ENCODE measurements at regions not wholly inside any gene's neighbourhood (a gene's known extent, or its start where the extent isn't known, plus 50 kb on each side); places are given as distances from the start of the nearest gene placed in this dataset.
"Not testable (repeated sequence)": the region's sequence is repeated elsewhere in the genome, so short reads cannot be mapped to it uniquely, and the experiment has no call there.

DNA sequence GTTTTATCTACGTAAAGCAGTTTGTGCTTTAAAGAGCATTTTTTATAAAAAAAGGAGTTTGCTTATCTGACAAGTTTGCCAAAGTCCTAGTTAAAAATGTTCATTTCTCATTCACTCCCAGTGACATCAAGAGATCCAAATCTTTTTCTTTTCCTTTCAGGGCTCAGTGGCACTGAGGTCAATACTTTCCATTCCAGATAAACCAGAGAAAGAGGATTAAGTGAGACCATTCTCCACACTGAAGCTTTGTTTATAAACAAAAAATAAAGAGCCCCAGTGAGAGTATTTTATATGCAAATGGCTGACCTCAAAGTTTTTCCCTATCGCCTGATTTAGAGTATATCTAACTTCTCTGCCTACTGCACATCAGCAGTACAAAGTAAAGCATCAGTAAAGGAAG lies 199.8 kb downstream of the ALG10B start:
- no peak for DNase-seq
- intact Hi-C loops (cut with DNase I; ENCODE audit: low total_unique reads): no loop called here
- H3K4me3 ChIP-seq: no peak overlapping the region
- H3K36me3 ChIP-seq: no peaks in the 10 kb centered on the region
- no peaks in the 10 kb centered on the region for H3K27me3 ChIP-seq (replicated peaks in 1 of 7)
- WGBS, 5 donors: 42 to 71% (median 62%) methylated on average over 2 of the region's 2 CpGs
- H3K4me1 ChIP-seq: peaks cover 0 to 6% (median 0%) of the 10 kb centered on the region in 6 donors
- peaks cover 0 to 16% (median 2%) of the 10 kb centered on the region in 8 donors for H3K9me3 ChIP-seq
- H3K27ac ChIP-seq: peak overlapping the region in 5 of 8 donors; percentile 22 to 59 (median 51)
- TF ChIP-seq POLR2AphosphoS5 (IDR thresholded peaks at IDR 0.05) (no peak), POLR2A (IDR thresholded peaks at IDR 0.05) (no peak)
- TF ChIP-seq, protein P1, sequence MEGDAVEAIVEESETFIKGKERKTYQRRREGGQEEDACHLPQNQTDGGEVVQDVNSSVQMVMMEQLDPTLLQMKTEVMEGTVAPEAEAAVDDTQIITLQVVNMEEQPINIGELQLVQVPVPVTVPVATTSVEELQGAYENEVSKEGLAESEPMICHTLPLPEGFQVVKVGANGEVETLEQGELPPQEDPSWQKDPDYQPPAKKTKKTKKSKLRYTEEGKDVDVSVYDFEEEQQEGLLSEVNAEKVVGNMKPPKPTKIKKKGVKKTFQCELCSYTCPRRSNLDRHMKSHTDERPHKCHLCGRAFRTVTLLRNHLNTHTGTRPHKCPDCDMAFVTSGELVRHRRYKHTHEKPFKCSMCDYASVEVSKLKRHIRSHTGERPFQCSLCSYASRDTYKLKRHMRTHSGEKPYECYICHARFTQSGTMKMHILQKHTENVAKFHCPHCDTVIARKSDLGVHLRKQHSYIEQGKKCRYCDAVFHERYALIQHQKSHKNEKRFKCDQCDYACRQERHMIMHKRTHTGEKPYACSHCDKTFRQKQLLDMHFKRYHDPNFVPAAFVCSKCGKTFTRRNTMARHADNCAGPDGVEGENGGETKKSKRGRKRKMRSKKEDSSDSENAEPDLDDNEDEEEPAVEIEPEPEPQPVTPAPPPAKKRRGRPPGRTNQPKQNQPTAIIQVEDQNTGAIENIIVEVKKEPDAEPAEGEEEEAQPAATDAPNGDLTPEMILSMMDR (IDR thresholded peaks at IDR 0.05 in 8 of 11, conservative IDR thresholded peaks at IDR 0.05 in 3 of 11): no peak

DNA sequence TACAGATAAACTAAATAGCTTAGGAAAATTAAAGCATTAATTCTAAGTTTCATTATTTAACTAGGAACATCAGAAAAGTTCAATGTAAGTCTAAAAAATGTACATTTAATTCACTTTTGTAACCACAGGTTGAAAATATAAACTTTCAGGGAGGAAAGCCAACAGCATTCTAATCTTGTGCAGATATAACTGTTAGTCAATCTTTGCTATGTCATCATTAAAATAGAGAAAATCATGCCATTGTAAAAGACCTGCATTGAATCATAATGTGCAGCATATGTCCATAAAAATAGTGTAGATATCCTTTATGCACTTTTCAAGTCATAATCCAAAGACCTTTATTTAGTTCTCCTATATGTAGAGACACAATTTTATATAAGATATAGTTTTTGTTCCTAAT lies 207.3 kb downstream of the ALG10B start:
- DNase-seq: no peak
- Histone ChIP-seq H3K4me1 (no peaks in the 10 kb centered on the region), H3K27ac (no peak overlapping the region), H3K4me3 (no peak overlapping the region), H3K27me3 (replicated peaks in 1 of 7) (no peaks in the 10 kb centered on the region), H3K9me3 (peaks cover 0 to 2% (median 0%) of the 10 kb centered on the region in 8 donors), H3K36me3 (no peaks in the 10 kb centered on the region)
- no peak for TF ChIP-seq POLR2AphosphoS5 (IDR thresholded peaks at IDR 0.05)
- no peak for TF ChIP-seq POLR2A (IDR thresholded peaks at IDR 0.05)
- TF ChIP-seq, protein P1 (IDR thresholded peaks at IDR 0.05 in 8 of 11, conservative IDR thresholded peaks at IDR 0.05 in 3 of 11): no peak
- intact Hi-C loops (cut with DNase I; ENCODE audit: low total_unique reads): no loop called here

- WGBS, 5 donors: 67 to 82% (median 72%) methylated on average over 4 of the region's 4 CpGs
- no peaks in the 10 kb centered on the region for H3K36me3 ChIP-seq
- intact Hi-C loops (cut with DNase I; ENCODE audit: low total_unique reads): no loop called here
- TF ChIP-seq POLR2AphosphoS5 (IDR thresholded peaks at IDR 0.05) (no peak), POLR2A (IDR thresholded peaks at IDR 0.05) (no peak)
- TF ChIP-seq, protein P1 (IDR thresholded peaks at IDR 0.05 in 8 of 11, conservative IDR thresholded peaks at IDR 0.05 in 3 of 11): no peak
- H3K4me3 ChIP-seq: no peak overlapping the region
- no peak overlapping the region for H3K27ac ChIP-seq
- H3K9me3 ChIP-seq: peaks cover 0 to 11% (median 0%) of the 10 kb centered on the region in 8 donors
- H3K4me1 ChIP-seq: no peaks in the 10 kb centered on the region
- DNase-seq: no peak
- H3K27me3 ChIP-seq (replicated peaks in 1 of 7): no peaks in the 10 kb centered on the region
Measured at GRCh38 chr12:38527631-38528030, 211.1 kb downstream of the ALG10B start.

DNA sequence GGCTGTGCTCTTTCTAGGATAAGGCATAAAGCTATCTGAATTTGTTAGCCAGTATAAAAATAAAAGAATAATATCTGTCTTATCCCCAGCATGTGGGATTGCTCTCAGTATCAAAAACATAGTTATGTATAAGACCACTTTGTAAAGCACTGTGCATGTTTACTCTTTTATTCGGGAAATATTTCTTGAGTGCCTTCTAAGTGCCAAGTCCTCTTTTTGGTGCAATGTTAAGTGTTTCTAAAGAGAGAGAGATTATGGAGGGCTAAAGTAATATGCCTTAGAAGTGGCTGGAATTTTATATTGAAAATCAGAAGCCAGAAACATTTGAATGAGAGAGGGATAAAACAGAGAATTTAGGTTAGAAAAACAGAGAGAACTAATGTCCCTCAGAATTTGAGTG lies 212.0 kb downstream of the ALG10B start:
- TF ChIP-seq, protein P1 (IDR thresholded peaks at IDR 0.05 in 8 of 11, conservative IDR thresholded peaks at IDR 0.05 in 3 of 11): no peak
- TF ChIP-seq POLR2A (IDR thresholded peaks at IDR 0.05): no peak
- TF ChIP-seq POLR2AphosphoS5 (IDR thresholded peaks at IDR 0.05): no peak
- no peaks in the 10 kb centered on the region for H3K36me3 ChIP-seq
- H3K27me3 ChIP-seq (replicated peaks in 1 of 7): no peaks in the 10 kb centered on the region
- no peak overlapping the region for H3K27ac ChIP-seq
- DNase-seq: no peak
- no peak overlapping the region for H3K4me3 ChIP-seq
- intact Hi-C loops (cut with DNase I; ENCODE audit: low total_unique reads): no loop called here
- peaks cover 0 to 11% (median 0%) of the 10 kb centered on the region in 8 donors for H3K9me3 ChIP-seq
- no peaks in the 10 kb centered on the region for H3K4me1 ChIP-seq
- 82 to 90% (median 89%) methylated on average over 1 of the region's 1 CpG for WGBS, 5 donors

GRCh38 chr12:38529281-38529680 lies 212.7 kb downstream of the ALG10B start:
- H3K36me3 ChIP-seq; H3K4me1 ChIP-seq; H3K27me3 ChIP-seq (replicated peaks in 1 of 7); intact Hi-C loops (cut with DNase I; ENCODE audit: low total_unique reads); H3K4me3 ChIP-seq; H3K27ac ChIP-seq; DNase-seq: not testable (repeated sequence)
- peaks cover 0 to 11% (median 0%) of the 10 kb centered on the region in 8 donors for H3K9me3 ChIP-seq
- WGBS, 5 donors: 87 to 98% (median 94%) methylated on average over 3 of the region's 3 CpGs
